ENCODE measurements at regions not wholly inside any gene's neighbourhood (a gene's known extent, or its start where the extent isn't known, plus 50 kb on each side); places are given as distances from the start of the nearest gene placed in this dataset.

DNA sequence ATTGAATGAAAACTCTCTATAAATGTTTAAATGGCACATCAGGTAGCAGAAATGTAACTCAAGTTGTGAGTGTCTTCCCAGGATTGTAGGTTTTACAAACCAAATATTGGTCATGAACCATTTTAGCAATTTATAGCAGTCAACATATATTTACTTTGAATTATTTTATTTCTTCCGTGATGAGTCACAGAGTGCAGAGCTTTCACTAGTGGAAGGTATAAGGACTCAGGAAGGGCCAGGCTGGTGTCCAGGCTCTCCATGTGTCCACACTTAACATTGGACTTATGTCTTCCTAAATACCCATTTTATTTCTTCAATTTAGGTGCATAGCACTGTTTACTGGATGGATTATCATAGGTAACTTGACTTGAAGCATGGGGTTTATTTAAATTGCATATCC lies 120.9 kb downstream of the OLIG3 start:
- no peak for TF ChIP-seq POLR2A (IDR thresholded peaks at IDR 0.05)
- TF ChIP-seq, protein P1, sequence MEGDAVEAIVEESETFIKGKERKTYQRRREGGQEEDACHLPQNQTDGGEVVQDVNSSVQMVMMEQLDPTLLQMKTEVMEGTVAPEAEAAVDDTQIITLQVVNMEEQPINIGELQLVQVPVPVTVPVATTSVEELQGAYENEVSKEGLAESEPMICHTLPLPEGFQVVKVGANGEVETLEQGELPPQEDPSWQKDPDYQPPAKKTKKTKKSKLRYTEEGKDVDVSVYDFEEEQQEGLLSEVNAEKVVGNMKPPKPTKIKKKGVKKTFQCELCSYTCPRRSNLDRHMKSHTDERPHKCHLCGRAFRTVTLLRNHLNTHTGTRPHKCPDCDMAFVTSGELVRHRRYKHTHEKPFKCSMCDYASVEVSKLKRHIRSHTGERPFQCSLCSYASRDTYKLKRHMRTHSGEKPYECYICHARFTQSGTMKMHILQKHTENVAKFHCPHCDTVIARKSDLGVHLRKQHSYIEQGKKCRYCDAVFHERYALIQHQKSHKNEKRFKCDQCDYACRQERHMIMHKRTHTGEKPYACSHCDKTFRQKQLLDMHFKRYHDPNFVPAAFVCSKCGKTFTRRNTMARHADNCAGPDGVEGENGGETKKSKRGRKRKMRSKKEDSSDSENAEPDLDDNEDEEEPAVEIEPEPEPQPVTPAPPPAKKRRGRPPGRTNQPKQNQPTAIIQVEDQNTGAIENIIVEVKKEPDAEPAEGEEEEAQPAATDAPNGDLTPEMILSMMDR (IDR thresholded peaks at IDR 0.05 in 4 of 5, conservative IDR thresholded peaks at IDR 0.05 in 1 of 5), result no peak

All from gastrocnemius medialis (tissue), 4 donors.